ENCODE measurements at regions not wholly inside any gene's neighbourhood (a gene's known extent, or its start where the extent isn't known, plus 50 kb on each side); places are given as distances from the start of the nearest gene placed in this dataset.
A peak's percentile ranks its signal among the peaks of the same experiment; 100 is the strongest.

DNA sequence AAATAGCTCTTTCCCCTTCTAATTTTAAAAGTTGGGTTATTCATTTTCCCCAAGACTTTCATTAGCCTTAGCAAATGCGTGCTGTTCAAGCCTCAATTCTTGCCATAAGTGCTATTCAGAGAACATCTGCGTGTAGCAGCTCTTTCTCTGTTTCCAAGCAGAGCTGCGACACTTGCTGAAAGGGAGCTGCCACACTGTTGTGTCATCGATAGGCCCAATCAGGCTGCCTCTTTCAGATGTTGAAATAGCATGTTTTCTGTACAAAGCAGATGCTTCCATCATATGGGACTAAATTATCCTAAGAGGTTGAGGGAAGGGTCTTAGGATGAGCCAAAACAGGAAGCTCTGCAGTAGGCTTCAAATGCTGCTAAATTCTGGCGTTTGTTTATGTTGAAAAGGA lies 220.9 kb upstream of the CDC14C start:
- in situ Hi-C loops (cut with HindIII; ENCODE audit: low sequenced_read_pairs), result no loop called here
- no peak for DNase-seq (ENCODE audit: low spot score)

DNA sequence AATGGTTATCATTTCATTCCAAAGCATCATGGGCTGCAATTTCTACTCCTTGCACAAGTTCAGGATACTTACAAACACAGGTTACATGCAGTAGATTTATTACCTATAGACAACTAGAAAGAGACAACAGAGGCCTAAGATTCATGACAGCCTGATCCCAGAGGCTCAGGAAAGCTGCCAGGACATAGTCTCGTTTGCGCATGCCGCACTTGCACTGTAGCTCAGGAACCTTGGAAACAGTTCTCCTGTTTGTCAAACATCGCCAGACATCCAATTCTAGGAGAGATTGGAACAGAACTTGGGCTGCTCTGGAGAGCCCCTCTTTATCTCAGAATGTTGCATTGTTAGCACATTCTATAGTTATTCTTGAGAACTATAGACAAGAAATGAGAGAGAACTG lies 216.2 kb upstream of the CDC14C start:
- in situ Hi-C loops (cut with HindIII; ENCODE audit: low sequenced_read_pairs), result no loop called here
- no peak for DNase-seq (ENCODE audit: low spot score)

DNA sequence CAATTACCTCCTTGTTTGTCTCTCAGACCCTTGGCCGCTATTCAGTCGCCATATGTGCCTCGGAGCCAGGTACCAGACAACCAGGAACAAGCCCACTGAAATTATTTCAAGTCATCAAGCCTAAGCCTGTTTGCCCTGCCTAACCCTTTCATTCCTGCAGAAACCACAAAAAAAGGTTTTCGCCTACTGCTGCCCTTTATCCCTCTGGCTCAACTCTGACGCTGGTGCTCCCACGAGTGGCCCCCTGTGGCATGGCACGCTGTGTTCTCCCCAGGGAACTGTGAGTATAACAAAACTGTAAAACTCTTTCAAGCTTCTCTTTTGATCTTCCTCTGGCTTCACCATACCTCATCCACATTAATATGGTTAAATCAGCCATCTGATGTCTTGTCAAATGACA lies 215.7 kb upstream of the CDC14C start:
- no peak for DNase-seq (ENCODE audit: low spot score)
- in situ Hi-C loops (cut with HindIII; ENCODE audit: low sequenced_read_pairs), result no loop called here

DNA sequence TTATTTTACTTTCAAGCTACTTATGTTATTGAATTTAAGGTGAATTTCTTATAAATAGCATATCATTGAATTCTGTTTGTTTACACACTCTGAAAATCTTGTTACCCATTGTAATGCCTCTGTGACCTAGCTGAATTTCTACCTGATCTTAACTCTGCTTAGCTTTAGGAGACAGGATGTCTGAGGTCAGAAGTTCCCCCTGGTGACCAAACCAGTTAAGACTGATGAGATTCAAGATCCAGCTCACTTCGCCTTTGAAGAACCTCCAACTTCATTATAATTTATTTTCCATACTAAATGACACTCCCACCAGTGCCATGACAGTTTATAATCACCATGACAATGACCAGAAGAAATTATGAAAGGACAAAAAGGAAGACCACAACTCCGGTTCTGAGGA lies 213.4 kb upstream of the CDC14C start:
- DNase-seq (ENCODE audit: low spot score), result no peak
- in situ Hi-C loops (cut with HindIII; ENCODE audit: low sequenced_read_pairs), result no loop called here

DNA sequence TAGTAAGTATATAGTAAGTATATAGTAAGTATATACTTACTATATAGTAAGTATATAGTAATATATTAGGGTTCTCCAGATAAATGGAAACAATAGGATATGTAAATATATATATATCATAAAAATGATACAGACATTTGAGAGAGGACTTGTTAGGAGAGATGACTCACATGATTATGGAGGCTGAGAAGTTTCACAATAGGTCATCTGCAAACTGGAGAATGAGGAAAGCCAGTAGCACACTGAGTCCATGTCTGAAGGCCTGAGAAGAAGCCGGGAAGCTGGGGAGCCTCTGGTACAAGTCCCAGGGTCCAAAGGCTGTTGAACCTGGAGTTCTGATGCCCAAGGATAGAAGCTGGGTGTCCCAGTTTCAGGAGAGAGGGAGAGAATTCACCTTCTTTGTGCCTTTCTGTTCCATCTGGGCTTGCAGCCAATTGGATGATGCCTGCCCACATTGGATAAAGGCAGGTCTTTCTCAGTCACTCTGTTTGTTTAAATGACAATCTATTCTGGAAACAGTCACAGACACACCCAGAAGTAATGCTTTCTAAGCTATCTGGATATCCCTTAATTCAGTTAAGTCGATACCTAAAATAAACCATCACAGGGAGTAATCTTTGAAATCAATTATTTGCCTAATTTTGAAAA lies 205.5 kb upstream of the CDC14C start:
- DNase-seq (ENCODE audit: low spot score), result peak; percentile 5
- in situ Hi-C loops (cut with HindIII; ENCODE audit: low sequenced_read_pairs), result no loop called here

DNA sequence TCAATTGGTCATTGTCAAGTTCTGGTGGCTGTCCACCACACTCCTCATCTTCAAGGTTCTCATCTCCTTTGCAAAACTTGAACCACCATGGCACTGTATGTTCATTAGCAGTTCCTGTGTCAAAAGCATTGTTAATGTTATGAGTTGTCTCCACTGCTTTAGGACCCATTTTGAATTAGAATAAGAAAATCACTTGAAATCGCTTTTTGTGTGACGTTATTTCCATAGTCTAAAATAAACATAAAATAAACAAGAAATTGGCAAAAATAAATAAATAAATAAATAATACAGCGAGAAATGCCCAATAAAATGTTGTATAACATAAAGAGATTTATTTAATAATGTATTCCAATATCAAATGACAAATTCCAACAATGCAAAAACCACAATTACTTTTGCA lies 195.5 kb upstream of the CDC14C start:
- in situ Hi-C loops (cut with HindIII; ENCODE audit: low sequenced_read_pairs), result no loop called here
- DNase-seq (ENCODE audit: low spot score), result no peak

DNA sequence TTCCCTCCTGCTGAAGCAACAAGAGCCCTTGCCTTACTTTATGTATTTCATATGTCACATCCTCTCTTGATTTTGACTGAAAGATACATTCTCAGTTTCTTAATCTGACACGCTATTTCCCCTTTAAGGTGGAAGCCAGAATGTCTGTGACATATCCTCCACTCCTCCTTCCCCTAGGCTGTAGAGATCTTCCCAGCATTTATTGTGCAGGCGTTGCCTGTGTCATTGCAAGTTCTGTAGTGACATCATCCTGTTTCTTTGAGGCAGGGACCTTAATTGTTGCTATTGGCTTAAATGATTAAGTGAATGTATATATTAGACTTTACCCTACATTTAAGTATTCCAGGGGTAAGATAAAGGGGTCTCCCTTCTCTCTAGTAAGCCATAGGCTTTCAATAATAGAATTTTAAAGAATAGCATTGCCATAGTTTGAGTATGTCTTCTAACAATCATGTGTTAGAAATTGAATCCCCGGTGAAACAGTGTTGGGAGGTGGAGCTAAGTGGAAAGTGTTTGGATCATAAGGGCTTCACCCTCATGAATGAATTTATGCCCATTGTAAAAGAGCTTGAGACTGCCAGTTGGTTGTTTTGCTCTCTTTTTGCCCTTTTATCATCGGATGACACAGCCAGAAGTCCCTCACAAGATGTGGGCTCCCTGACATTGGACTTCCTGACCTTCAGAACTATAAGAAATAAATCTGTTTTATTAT lies 189.5 kb upstream of the CDC14C start:
- in situ Hi-C loops (cut with HindIII; ENCODE audit: low sequenced_read_pairs), result no loop called here
- DNase-seq (ENCODE audit: low spot score), result no peak

DNA sequence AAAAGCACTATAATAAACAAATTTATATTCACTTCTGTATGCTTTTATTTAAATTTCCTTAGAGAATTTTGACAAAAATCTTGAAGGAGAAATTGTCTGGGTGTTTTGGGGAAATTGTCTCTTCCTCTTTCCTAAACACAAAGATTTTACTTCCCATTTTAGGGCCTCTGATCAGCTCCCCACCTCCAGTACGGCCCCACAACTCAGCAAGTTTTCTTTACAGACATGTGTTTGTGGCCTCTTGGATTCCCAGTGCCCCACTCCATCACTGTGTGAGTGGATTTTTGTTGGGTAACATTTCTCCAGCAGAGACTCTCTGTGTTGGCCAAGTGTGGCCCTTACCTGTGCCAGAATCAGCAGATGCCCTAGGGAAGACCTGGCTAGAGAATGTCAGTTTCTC lies 182.8 kb upstream of the CDC14C start:
- DNase-seq (ENCODE audit: low spot score), result peak; percentile 51
- in situ Hi-C loops (cut with HindIII; ENCODE audit: low sequenced_read_pairs), result no loop called here

DNA sequence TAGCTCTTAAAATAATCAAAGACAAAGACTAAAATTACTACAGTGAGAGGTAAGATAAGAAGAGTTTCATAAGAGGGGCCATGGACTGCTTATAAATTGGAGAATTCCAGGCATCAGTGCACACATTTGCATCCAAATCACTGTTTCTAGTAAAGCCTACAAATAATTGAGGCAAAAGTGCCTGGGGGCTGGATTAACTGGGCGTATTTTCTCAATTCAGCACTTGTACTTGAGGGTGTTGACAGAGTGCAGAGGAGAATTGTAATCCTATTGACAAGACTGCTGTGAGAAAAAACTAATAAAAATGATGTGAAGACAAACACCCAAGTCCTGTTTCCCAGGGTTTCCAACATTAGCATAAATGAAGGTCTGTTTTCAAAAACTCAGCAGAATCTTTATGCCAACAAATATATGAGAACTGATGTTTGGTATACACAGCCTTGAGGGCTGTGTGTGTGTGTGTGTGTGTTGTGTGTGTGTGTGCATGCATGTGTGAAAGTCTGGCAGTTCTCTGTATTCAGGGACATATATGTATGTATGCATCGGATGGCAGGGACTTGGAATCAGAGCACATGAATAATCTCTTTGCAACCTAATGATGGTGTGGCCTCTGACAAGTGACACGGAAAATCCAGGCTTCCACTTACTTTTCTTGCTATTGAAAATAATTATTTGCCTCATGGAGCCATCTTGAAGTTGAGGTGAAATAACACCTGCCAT lies 182.1 kb upstream of the CDC14C start:
- DNase-seq (ENCODE audit: low spot score), result no peak
- in situ Hi-C loops (cut with HindIII; ENCODE audit: low sequenced_read_pairs), result no loop called here

DNA sequence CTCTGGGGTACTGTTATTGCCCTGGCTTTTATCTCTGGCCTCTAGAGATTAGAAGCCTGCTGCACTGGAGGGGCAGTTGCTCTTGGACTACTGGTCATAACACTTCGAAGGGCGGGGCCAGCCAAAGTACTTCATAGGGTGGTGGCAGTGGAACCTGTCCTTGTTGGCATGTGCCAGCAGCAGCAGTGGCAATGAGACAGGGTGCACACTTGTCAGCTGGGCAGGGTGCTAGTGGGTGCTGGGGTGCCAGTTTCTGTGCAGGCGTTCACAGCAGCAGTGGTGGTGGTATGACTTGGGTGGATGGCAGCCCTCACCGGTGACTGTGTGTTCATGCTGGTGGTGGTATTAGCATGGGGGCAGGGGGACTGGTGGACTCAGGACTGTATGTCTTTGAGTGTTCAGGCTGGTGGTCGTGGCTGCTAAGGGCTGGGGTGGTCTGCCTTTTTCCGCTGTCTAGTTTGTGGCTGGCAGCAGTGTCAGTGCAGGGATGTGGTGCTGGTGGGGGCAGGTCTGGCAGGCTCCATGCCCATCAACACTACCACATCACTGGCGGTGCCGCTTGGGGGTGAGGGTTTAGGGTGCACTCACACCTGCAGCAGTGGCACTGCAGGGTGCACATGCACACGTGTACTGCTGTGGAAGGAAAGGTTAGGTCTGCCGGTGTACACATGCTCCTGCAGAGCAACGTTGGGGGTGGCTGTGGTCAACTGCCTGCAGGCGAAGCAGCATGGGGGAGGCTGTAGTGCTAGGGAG lies 176.1 kb upstream of the CDC14C start:
- DNase-seq (ENCODE audit: low spot score), result no peak
- in situ Hi-C loops (cut with HindIII; ENCODE audit: low sequenced_read_pairs), result no loop called here

DNA sequence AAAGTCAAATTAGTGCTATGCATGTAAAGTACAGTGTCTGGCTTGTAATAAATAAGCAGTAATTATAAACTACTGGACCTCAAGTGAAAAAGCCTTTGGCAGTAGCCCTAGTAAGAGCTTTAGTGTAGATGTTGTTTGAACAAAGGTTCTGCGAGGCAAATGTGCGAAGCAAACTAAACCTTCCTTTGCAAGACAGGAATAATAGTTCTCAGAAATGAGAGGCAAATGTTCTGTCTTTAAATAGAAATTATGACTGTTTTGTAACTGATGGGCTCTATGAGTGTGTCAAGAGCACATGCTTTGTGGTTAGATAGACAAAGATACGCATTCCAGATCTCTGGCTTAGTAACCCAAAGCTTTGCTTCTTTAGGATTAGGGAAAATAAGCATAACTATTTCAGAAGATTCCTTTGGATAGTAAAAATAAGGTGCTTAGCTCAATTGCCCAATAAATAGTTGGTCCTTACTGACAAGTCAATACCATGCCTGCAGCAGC lies 169.2 kb upstream of the CDC14C start:
- DNase-seq (ENCODE audit: low spot score), result no peak
- in situ Hi-C loops (cut with HindIII; ENCODE audit: low sequenced_read_pairs), result no loop called here

DNA sequence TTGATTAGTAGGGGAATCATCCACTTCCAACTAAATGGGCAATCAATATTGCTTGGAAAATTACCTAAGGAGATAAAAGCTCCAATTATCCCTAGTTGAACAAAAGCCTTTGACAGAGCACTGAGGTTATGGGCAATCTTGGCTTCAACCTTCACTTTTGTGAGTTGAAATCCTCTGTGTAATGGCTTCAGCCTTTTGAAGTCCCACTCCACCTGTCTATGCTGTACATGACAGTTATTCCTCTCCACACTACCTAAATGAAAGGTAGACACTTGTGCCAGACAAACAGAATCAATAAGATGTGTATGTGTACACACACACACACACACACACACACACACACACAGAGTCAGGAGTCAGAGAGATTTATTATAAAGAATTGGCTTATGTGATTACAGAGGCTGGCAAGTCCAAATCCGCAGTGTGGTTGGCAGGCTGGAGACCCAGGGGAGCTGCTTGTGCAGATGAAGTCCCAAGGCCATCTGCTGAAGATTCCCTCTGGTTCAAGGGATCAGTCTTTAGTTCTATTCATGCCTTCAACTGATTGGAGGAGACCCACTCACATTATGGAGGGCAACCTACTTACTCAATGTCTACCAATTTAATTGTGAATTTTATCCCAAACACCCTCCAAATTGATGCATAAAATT lies 164.8 kb upstream of the CDC14C start:
- in situ Hi-C loops (cut with HindIII; ENCODE audit: low sequenced_read_pairs), result no loop called here

DNA sequence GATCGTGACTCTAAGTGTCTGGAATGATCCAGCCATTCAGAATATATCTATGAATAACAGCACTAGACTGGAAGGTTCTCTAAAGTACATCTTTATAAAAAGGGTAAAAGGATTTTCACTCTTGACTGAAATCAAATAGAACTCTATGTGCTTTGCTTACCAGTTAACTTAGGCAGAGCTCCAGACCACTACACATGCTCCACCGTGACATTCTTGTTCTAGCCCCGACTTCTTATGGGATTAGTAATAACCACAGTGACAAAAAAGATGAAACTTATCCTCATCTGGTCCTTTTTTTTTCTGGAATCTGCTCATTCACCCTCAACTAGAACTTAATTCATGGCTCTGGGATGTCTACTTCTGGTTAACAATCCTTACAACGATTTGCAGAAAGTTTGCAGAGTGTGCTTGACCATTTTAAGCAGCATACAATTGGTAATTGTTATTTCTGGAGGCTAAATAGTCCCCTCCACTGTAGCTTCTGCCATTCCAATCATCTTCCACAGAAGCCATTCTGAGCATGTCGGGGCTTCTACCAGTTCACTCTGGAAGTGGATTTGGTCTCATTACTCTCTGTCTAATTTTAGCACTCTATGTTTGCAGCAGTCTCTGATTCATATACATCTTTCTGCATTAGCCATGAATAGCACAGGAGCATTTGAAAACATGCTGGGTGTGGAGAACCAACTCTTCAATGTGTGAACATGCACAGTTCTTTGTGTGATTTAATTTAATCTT lies 163.7 kb upstream of the CDC14C start:
- no peak for DNase-seq (ENCODE audit: low spot score)
- in situ Hi-C loops (cut with HindIII; ENCODE audit: low sequenced_read_pairs), result no loop called here

More for the DNA sequence above, 164.8 kb upstream of the CDC14C start:
- DNase-seq (ENCODE audit: low spot score), result no peak

DNA sequence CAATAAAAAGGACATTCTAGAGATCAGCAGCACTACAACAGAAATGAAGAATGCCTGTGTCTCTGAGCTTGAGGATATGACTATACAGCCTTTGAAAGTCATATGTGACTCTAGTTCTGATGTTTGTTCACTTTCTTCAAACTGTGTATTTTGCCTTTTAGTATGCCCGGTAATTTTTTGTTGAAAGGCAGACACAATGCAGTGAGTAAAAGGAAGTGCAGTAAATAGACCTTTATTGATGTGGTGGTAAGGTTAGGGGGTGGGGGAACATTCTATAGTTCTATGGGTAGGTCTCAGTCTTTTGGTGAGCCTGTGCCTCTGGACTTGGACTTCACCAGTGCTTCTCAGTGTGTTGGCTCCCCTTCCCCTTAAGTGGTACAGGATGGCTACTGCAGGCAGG lies 143.5 kb upstream of the CDC14C start:
- in situ Hi-C loops (cut with HindIII; ENCODE audit: low sequenced_read_pairs), result no loop called here
- DNase-seq (ENCODE audit: low spot score), result no peak

DNA sequence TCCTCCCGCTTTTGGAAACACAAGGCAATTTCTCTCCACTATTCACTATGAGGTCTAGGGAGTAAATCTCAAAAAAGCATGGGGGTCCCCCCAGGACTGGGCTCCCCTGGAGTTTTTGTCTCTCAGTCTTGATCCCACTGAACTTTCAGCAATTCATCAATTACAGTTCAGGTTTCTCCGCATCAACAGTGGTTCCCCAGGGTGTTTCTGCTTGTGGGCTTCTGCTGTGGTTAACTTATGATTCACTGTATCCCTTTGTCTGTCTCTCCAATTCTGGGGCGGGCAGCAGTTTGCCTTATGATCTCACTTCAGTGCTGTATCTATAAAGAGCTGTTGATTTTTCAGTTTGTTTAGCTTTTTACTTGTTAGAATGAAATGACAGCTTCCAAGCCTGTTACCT lies 142.6 kb upstream of the CDC14C start:
- DNase-seq (ENCODE audit: low spot score), result no peak
- in situ Hi-C loops (cut with HindIII; ENCODE audit: low sequenced_read_pairs), result no loop called here

DNA sequence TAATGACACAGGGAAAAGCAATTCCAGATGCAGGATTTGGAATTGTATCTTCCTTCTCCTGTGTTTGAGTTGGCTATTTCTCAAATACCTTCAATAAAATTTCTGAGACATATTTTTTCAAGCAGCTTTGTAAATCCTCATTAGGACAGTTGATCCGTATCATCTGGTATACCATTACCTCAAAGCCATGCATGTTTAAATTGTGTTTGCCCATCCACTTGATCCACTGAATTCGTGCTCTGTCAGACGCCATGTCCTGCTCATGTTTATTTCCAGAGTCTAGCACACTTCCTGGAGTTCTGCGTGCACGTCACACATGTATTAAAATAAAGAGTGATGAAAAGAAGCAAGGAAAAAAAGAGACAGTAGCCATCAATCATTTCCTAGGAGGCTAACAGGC lies 141.8 kb upstream of the CDC14C start:
- DNase-seq (ENCODE audit: low spot score), result no peak
- in situ Hi-C loops (cut with HindIII; ENCODE audit: low sequenced_read_pairs), result no loop called here

DNA sequence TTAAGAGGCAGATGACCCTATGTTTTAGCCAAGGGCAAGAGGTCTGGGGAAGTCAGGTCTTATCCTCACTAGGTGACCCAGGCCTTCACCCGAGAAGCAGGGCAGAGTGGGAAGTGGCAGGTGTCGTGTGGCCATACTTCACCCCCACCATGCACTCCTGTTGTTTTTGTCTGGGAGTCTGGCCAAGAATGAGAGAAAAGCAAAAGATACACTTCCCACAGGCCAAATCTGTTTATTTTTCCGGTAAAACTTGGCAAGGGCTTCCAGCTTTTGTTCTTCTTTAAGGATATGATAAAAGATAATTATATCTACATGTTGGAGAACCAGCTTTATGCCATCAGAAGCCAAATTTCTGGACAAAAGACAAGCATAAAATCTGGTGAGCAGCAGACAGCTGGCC lies 137.4 kb upstream of the CDC14C start:
- in situ Hi-C loops (cut with HindIII; ENCODE audit: low sequenced_read_pairs), result no loop called here
- peak; percentile 87 for DNase-seq (ENCODE audit: low spot score)

DNA sequence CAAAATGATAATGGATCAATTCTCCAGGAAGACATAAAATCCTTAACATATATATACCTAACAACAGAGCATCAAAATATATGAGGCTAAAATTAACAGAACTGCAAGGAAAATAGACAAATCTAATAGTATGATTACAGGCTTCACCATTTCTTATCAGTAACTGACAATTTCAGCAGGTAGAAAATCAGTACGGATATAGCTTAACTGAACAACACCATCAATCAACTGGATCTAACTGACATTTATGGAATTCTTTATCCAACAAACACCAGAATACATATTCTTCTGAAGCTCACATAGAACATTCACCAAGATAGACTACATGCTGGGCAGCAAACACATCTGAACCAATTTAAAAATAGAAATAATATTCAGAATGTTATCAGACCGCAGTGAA lies 121.1 kb upstream of the CDC14C start:
- DNase-seq (ENCODE audit: low spot score), result no peak
- in situ Hi-C loops (cut with HindIII; ENCODE audit: low sequenced_read_pairs), result no loop called here

DNA sequence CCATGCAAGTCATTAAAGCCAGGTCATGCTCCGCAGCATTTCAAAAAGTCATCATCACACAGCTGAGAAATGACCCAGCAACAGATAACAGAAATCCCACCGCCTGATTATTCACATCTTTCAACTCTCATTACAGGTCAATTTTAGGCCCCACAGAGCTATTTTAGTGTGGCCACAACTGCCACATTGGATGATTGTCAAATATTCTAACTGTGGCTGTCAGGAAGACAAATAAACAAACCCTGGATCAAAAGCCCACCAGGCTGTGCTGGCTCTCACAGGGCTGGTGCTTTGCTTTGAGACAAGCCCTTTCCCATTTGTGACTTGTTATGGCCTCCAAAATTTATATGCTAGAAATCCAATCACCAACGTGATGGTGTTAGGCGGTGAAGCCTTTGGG lies 117.6 kb upstream of the CDC14C start:
- no peak for DNase-seq (ENCODE audit: low spot score)
- in situ Hi-C loops (cut with HindIII; ENCODE audit: low sequenced_read_pairs), result no loop called here

Measured in G401 (cell line).